ENCODE measurements at regions not wholly inside any gene's neighbourhood (a gene's known extent, or its start where the extent isn't known, plus 50 kb on each side); places are given as distances from the start of the nearest gene placed in this dataset.

DNA sequence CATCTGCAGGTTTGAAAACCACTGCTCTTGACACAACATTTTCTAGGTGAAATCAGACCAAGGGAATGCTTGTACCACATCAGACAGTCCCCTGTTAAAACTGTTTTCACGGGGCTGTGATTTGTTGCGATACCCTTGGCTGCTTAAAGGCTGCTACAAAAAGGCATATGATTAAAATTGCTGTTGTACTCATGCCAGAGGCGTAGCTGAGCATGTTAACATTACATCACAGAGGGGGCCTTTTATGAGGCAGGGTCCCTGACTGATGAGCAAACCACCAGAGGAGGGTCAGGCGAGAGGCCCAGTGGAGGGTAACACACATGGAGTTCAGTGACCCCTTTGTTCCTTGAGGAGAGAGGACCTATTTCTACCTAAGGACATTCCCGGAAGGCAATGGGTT is 70.4 kb upstream of the CDYL start:
- Histone ChIP-seq H3K4me3 (ENCODE audit: low read length) (no peak overlapping the region), H3K4me1 (ENCODE audit: control insufficient read depth, insufficient read depth, low read length) (no peaks in the 10 kb centered on the region), H3K27me3 (ENCODE audit: control insufficient read depth, insufficient read depth, low read length, poor library complexity, severe bottlenecking) (no peaks in the 10 kb centered on the region), H3K36me3 (ENCODE audit: control insufficient read depth, insufficient read depth, low read length) (no peaks in the 10 kb centered on the region), H3K27ac (ENCODE audit: low read depth, low read length) (no peak overlapping the region), H3K9me3 (ENCODE audit: control insufficient read depth, low read length) (no peaks in the 10 kb centered on the region), H3K9ac (ENCODE audit: extremely low read depth, low read length, poor library complexity, severe bottlenecking) (no peak overlapping the region)
- Mint-ChIP-seq H3K9me3 (no peaks in the 10 kb centered on the region), H3K36me3 (ENCODE audit: low read depth) (no peaks in the 10 kb centered on the region), H3K27me3 (ENCODE audit: insufficient read depth) (no peaks in the 10 kb centered on the region), H3K4me1 (no peaks in the 10 kb centered on the region), H3K4me3 (no peak overlapping the region), H3K27ac (no peak overlapping the region)
- WGBS, 2 experiments (ENCODE audit: insufficient coverage in 1 of 2, insufficient read length in 1 of 2) = 91 to 96% methylated on average over 5 of the region's 5 CpGs
- TF ChIP-seq CTCF (conservative IDR thresholded peaks at IDR 0.05) = no peak
- no peak for DNase-seq

GRCh38 chr6:4703382-4703781 is 72.8 kb upstream of the CDYL start:
- DNase-seq = no peak
- Mint-ChIP-seq H3K4me3 (no peak overlapping the region), H3K4me1 (no peaks in the 10 kb centered on the region), H3K27me3 (ENCODE audit: insufficient read depth) (no peaks in the 10 kb centered on the region), H3K27ac (no peak overlapping the region), H3K9me3 (no peaks in the 10 kb centered on the region), H3K36me3 (ENCODE audit: low read depth) (no peaks in the 10 kb centered on the region)
- Histone ChIP-seq H3K27ac (ENCODE audit: low read depth, low read length) (no peak overlapping the region), H3K4me3 (ENCODE audit: low read length) (no peak overlapping the region), H3K4me1 (ENCODE audit: control insufficient read depth, insufficient read depth, low read length) (no peaks in the 10 kb centered on the region), H3K27me3 (ENCODE audit: control insufficient read depth, insufficient read depth, low read length, poor library complexity, severe bottlenecking) (no peaks in the 10 kb centered on the region), H3K9ac (ENCODE audit: extremely low read depth, low read length, poor library complexity, severe bottlenecking) (no peak overlapping the region), H3K9me3 (ENCODE audit: control insufficient read depth, low read length) (no peaks in the 10 kb centered on the region), H3K36me3 (ENCODE audit: control insufficient read depth, insufficient read depth, low read length) (no peaks in the 10 kb centered on the region)
- no peak for TF ChIP-seq CTCF (conservative IDR thresholded peaks at IDR 0.05)
- WGBS, 2 experiments (ENCODE audit: insufficient coverage in 1 of 2, insufficient read length in 1 of 2) = 81 to 100% methylated on average over 2 to 3 of the region's 3 CpGs

GRCh38 chr6:4698901-4699659 is 77.1 kb upstream of the CDYL start:
- H3K27ac Mint-ChIP-seq = no peak overlapping the region
- no peaks in the 10 kb centered on the region for H3K9me3 ChIP-seq (ENCODE audit: control insufficient read depth, low read length)
- no peak for TF ChIP-seq CTCF (conservative IDR thresholded peaks at IDR 0.05)
- no peaks in the 10 kb centered on the region for H3K36me3 Mint-ChIP-seq (ENCODE audit: low read depth)
- no peak overlapping the region for H3K4me3 Mint-ChIP-seq
- no peaks in the 10 kb centered on the region for H3K27me3 Mint-ChIP-seq (ENCODE audit: insufficient read depth)
- WGBS, 2 experiments (ENCODE audit: insufficient coverage in 1 of 2, insufficient read length in 1 of 2) = 89 to 100% methylated on average over 1 to 3 of the region's 3 CpGs
- no peak overlapping the region for H3K9ac ChIP-seq (ENCODE audit: extremely low read depth, low read length, poor library complexity, severe bottlenecking)
- no peaks in the 10 kb centered on the region for H3K36me3 ChIP-seq (ENCODE audit: control insufficient read depth, insufficient read depth, low read length)
- no peaks in the 10 kb centered on the region for H3K27me3 ChIP-seq (ENCODE audit: control insufficient read depth, insufficient read depth, low read length, poor library complexity, severe bottlenecking)
- H3K4me3 ChIP-seq (ENCODE audit: low read length) = no peak overlapping the region
- H3K9me3 Mint-ChIP-seq = no peaks in the 10 kb centered on the region
- no peak overlapping the region for H3K27ac ChIP-seq (ENCODE audit: low read depth, low read length)
- no peak for DNase-seq
- H3K4me1 ChIP-seq (ENCODE audit: control insufficient read depth, insufficient read depth, low read length) = no peaks in the 10 kb centered on the region
- no peaks in the 10 kb centered on the region for H3K4me1 Mint-ChIP-seq

Data from endodermal cell (in vitro differentiated cells).